IMR-90 (cell line): ENCODE measurements at regions not wholly inside any gene's neighbourhood (a gene's known extent, or its start where the extent isn't known, plus 50 kb on each side); places are given as distances from the start of the nearest gene placed in this dataset.

Experiments
- ATAC-seq: fragments of 200-7000 bp; cut with Tn5 transposase; 2 replicates; pipeline ENCODE4 v1.9.1; 2020; ENCODE audit warnings: low read depth, mild to moderate bottlenecking, moderate library complexity
- BruUV-seq: library from RNA; stranded (reverse); fragments of 400-500 nt; replicated peaks from 2 replicates; lab custom pipeline; 2021; lab: Mats Ljungman, UMichigan
- CTCF ChIA-PET: fragments of 300-600 bp; formaldehyde crosslinking; extraction: SDS; loops from one replicate; lab custom pipeline; 2021; ENCODE audit warnings: antibody characterized with exemption; lab: Yijun Ruan, JAX
- POLR2A ChIA-PET: fragments of 300-600 bp; sonication (Branson Sonifier 250); formaldehyde crosslinking; loops from one replicate; lab custom pipeline; 2022; ENCODE audit warnings: antibody characterized with exemption; ENCODE audit not compliant: unreplicated experiment; lab: Charles Lee
- DNase-seq: peaks from one replicate; pipeline ENCODE4 v3.0.0; 2013
- H2AFZ ChIP-seq: replicated peaks from 2 replicates; pipeline ENCODE3; 2013; ENCODE audit warnings: low read length, mild to moderate bottlenecking; ENCODE audit not compliant: poor library complexity
- H2AK5ac ChIP-seq: 2 replicates; pipeline ENCODE4 v1.6.1; 2013; ENCODE audit warnings: low read depth, low read length, inconsistent platforms
- H2AK9ac ChIP-seq: replicated peaks from 2 replicates; pipeline ENCODE3; 2013; ENCODE audit warnings: mild to moderate bottlenecking, low read depth, low read length, moderate library complexity; ENCODE audit not compliant: poor library complexity
- H2BK120ac ChIP-seq: 2 replicates; pipeline ENCODE4 v1.6.1; 2013; ENCODE audit warnings: low read depth, low read length, inconsistent platforms
- H2BK15ac ChIP-seq: 3 replicates; pipeline ENCODE4 v1.6.1; 2013; ENCODE audit warnings: low read depth, low read length, inconsistent platforms
- H2BK20ac ChIP-seq: 2 replicates; pipeline ENCODE4 v1.6.1; 2013; ENCODE audit warnings: low read depth, mild to moderate bottlenecking, inconsistent platforms, low read length, moderate library complexity
- H2BK5ac ChIP-seq: 2 replicates; pipeline ENCODE4 v1.6.1; 2013; ENCODE audit warnings: mild to moderate bottlenecking, low read depth, low read length, inconsistent platforms; ENCODE audit not compliant: poor library complexity, severe bottlenecking
- H3K14ac ChIP-seq: replicated peaks from 2 replicates; pipeline ENCODE4 v1.6.1; 2013; ENCODE audit warnings: low read depth, low read length, inconsistent platforms
- H3K18ac ChIP-seq: 2 replicates; pipeline ENCODE4 v1.6.1; 2013; ENCODE audit warnings: low read depth, low read length, control low read depth
- H3K23ac ChIP-seq: 2 replicates; pipeline ENCODE4 v1.6.1; 2013; ENCODE audit warnings: low read depth, low read length, inconsistent platforms
- H3K27ac ChIP-seq: 2 replicates; pipeline ENCODE4 v1.5.1; 2013; ENCODE audit warnings: mild to moderate bottlenecking, control low read depth, low read length; ENCODE audit not compliant: insufficient read depth
- H3K27me3 ChIP-seq: 2 replicates; pipeline ENCODE4 v1.6.1; 2013; ENCODE audit warnings: low read length; ENCODE audit not compliant: control insufficient read depth, insufficient read depth
- H3K36me3 ChIP-seq: 2 replicates; pipeline ENCODE4 v1.6.1; 2013; ENCODE audit warnings: low read length, mixed read lengths; ENCODE audit not compliant: control insufficient read depth, insufficient read depth
- H3K4ac ChIP-seq: 2 replicates; pipeline ENCODE4 v1.6.1; 2013; ENCODE audit warnings: low read depth, low read length, inconsistent platforms
- H3K4me1 ChIP-seq: 2 replicates; pipeline ENCODE4 v1.6.1; 2013; ENCODE audit warnings: low read length, mixed read lengths; ENCODE audit not compliant: control insufficient read depth, insufficient read depth
- H3K4me2 ChIP-seq: 2 replicates; pipeline ENCODE4 v1.6.1; 2013; ENCODE audit warnings: low read depth, mild to moderate bottlenecking, control low read depth, low read length, moderate library complexity
- H3K4me3 ChIP-seq: 2 replicates; pipeline ENCODE4 v1.5.1; 2013; ENCODE audit warnings: low read depth, mild to moderate bottlenecking, control low read depth, low read length, moderate library complexity; ENCODE audit not compliant: insufficient read depth
- H3K56ac ChIP-seq: 2 replicates; pipeline ENCODE4 v1.6.1; 2013; ENCODE audit warnings: low read length, inconsistent platforms; ENCODE audit not compliant: insufficient read depth; ENCODE audit errors: extremely low read depth
- H3K79me1 ChIP-seq, 2 experiments: 2 replicates each; pipeline ENCODE4 v1.6.1; 2013; ENCODE audit warnings: low read length in 2 of 2, inconsistent platforms in 1 of 2, low read depth in 1 of 2
- H3K9ac ChIP-seq: 2 replicates; pipeline ENCODE4 v1.6.1; 2013; ENCODE audit warnings: low read depth, low read length, control low read depth
- H3K9me1 ChIP-seq: 2 replicates; pipeline ENCODE4 v1.6.1; 2013; ENCODE audit warnings: low read length, inconsistent platforms; ENCODE audit not compliant: insufficient read depth
- H3K9me3 ChIP-seq: 2 replicates; pipeline ENCODE4 v1.6.1; 2013; ENCODE audit warnings: low read length; ENCODE audit not compliant: control insufficient read depth, insufficient read depth
- H4K20me1 ChIP-seq: 2 replicates; pipeline ENCODE4 v1.6.1; 2013; ENCODE audit warnings: low read length, inconsistent platforms; ENCODE audit not compliant: insufficient read depth
- H4K5ac ChIP-seq: 2 replicates; pipeline ENCODE4 v1.6.1; 2013; ENCODE audit warnings: mild to moderate bottlenecking, low read depth, low read length, control low read depth
- H4K8ac ChIP-seq, 2 experiments: 2 replicates each; pipeline ENCODE4 v1.6.1; 2013; ENCODE audit warnings: low read depth in 2 of 2, low read length in 2 of 2, control low read depth in 1 of 2, inconsistent platforms in 1 of 2
- H4K91ac ChIP-seq: 2 replicates; pipeline ENCODE4 v1.6.1; 2013; ENCODE audit warnings: low read depth, low read length, inconsistent platforms; ENCODE audit not compliant: insufficient read depth
- CEBPB ChIP-seq: IDR thresholded peaks from 2 replicates; pipeline ENCODE4 v1.6.1; 2012; ENCODE audit warnings: low read depth, low read length, improper control_type of control experiment
- CHD1 ChIP-seq: IDR thresholded peaks from 2 replicates; pipeline ENCODE4 v1.6.1; 2012; ENCODE audit warnings: low read depth, low read length, improper control_type of control experiment
- FOS ChIP-seq: fragments of 150-350 bp; IDR thresholded peaks from 2 replicates; pipeline ENCODE4 v1.6.1; 2016; ENCODE audit warnings: low read depth, low read length
- MAZ ChIP-seq: IDR thresholded peaks from 2 replicates; pipeline ENCODE4 v1.6.1; 2012; ENCODE audit warnings: low read depth, mild to moderate bottlenecking, low read length, improper control_type of control experiment, moderate library complexity, borderline replicate concordance
- RCOR1 ChIP-seq: IDR thresholded peaks from 2 replicates; pipeline ENCODE4 v1.6.1; 2012; ENCODE audit warnings: mild to moderate bottlenecking, low read length, improper control_type of control experiment; ENCODE audit not compliant: insufficient replicate concordance
- WGBS, 2 experiments: methylation state at CpG; one replicate each; pipeline versions ENCODE4 v1.1.5 to v1.1.7; 2013; ENCODE audit warnings: missing lambda C conversion rate in 2 of 2; ENCODE audit not compliant: insufficient read length in 1 of 2; ENCODE audit errors: extremely low coverage in 2 of 2; 5-methylcytosine and 5-hydroxymethylcytosine counted together
- dilution Hi-C: fragments of 300-500 bp; cut with HindIII; formaldehyde crosslinking; loops from one replicate; pipeline ENCODE4 v1.14.3; 2018; ENCODE audit warnings: low sequenced_read_pairs; ENCODE audit not compliant: unreplicated experiment
- in situ Hi-C: fragments of 300-500 bp; cut with MboI; formaldehyde crosslinking; loops from 3 replicates; pipeline ENCODE4 v1.14.3; 2019; ENCODE audit warnings: low sequenced_read_pairs, inconsistent platforms, mixed read lengths
- intact Hi-C: fragments of 100-400 bp; cut with micrococcal nuclease; formaldehyde crosslinking; loops from 2 replicates; pipeline ENCODE4 v1.10.0; 2022

GRCh38 chr5:6260846-6261245, 117.5 kb downstream of the MED10 start:
- Histone ChIP-seq H3K18ac (no peak overlapping the region), H3K4me2 (no peak overlapping the region), H3K4me3 (no peak overlapping the region), H2AK9ac (no peak overlapping the region), H3K4ac (no peak overlapping the region), H3K9me1 (no peaks in the 10 kb centered on the region), H3K79me1 (no peaks in the 10 kb centered on the region), H4K5ac (no peak overlapping the region), H2BK120ac (no peak overlapping the region), H3K27ac (no peak overlapping the region), H2AK5ac (no peak overlapping the region), H3K9ac (no peak overlapping the region), H4K91ac (no peak overlapping the region), H4K8ac (no peak overlapping the region), H3K4me1 (no peaks in the 10 kb centered on the region), H3K56ac (no peak overlapping the region), H3K27me3 (no peaks in the 10 kb centered on the region), H2BK15ac (no peak overlapping the region), H3K36me3 (no peaks in the 10 kb centered on the region), H3K14ac (no peak overlapping the region), H3K9me3 (peaks cover 28% of the 10 kb centered on the region), H2BK5ac (no peak overlapping the region), H4K20me1 (no peaks in the 10 kb centered on the region), H3K23ac (no peak overlapping the region), H2BK20ac (no peak overlapping the region), H2AFZ (no peak overlapping the region)
- POLR2A ChIA-PET: no interaction called here
- dilution Hi-C loops (no loop called here), in situ Hi-C loops (no loop called here), intact Hi-C loops (no loop called here)
- WGBS, 2 experiments: no CpG with 5 or more reads among the region's 3 CpGs
- no peak for DNase-seq
- CTCF ChIA-PET: no interaction called here
- ATAC-seq: no peak
- TF ChIP-seq FOS (no peak), CEBPB (no peak), MAZ (no peak), CHD1 (no peak), RCOR1 (no peak)
- BruUV-seq: no TSS peak
